Karpas-422 (cell line): ENCODE measurements at regions not wholly inside any gene's neighbourhood (a gene's known extent, or its start where the extent isn't known, plus 50 kb on each side); places are given as distances from the start of the nearest gene placed in this dataset.

ENCODE experiments used
- DNase-seq: peaks from one replicate; pipeline ENCODE4 v3.0.0-alpha.2; 2015
- H2AFZ ChIP-seq: fragments of 200-600 bp; sonication (generic); 2 replicates; pipeline ENCODE4 v1.6.1; 2014; ENCODE audit warnings: antibody characterized with exemption, low read length, mixed read lengths
- H3K27ac ChIP-seq: fragments of 200-600 bp; sonication (generic); 2 replicates; pipeline ENCODE4 v1.5.1; 2014; ENCODE audit warnings: mild to moderate bottlenecking, low read length, moderate library complexity
- H3K27me3 ChIP-seq: fragments of 200-600 bp; sonication (generic); 2 replicates; pipeline ENCODE4 v1.6.1; 2014; ENCODE audit warnings: low read length, mixed read lengths
- H3K36me3 ChIP-seq: fragments of 200-600 bp; sonication (generic); 2 replicates; pipeline ENCODE4 v1.6.1; 2014; ENCODE audit warnings: low read length, mixed read lengths; ENCODE audit not compliant: insufficient read depth
- H3K4me1 ChIP-seq: fragments of 200-600 bp; sonication (generic); 2 replicates; pipeline ENCODE4 v1.6.1; 2014; ENCODE audit warnings: mild to moderate bottlenecking, low read length, mixed read lengths
- H3K4me2 ChIP-seq: fragments of 200-600 bp; sonication (generic); 2 replicates; pipeline ENCODE4 v1.6.1; 2014; ENCODE audit warnings: low read length, low read depth, mild to moderate bottlenecking; ENCODE audit not compliant: poor library complexity, severe bottlenecking
- H3K4me3 ChIP-seq: fragments of 200-600 bp; sonication (generic); 2 replicates; pipeline ENCODE4 v1.5.1; 2014; ENCODE audit warnings: mild to moderate bottlenecking, antibody characterized with exemption, low read length, mixed read lengths
- H3K79me2 ChIP-seq: fragments of 200-600 bp; sonication (generic); 2 replicates; pipeline ENCODE4 v1.6.1; 2014; ENCODE audit warnings: mild to moderate bottlenecking, low read length, mixed read lengths
- H3K9ac ChIP-seq: fragments of 200-600 bp; sonication (generic); 2 replicates; pipeline ENCODE4 v1.6.0; 2014; ENCODE audit warnings: low read length
- H3K9me2 ChIP-seq: fragments of 200-600 bp; sonication (generic), shearing (Covaris generic); replicated peaks from 2 replicates; pipeline ENCODE4 v1.6.0; 2014; ENCODE audit warnings: mild to moderate bottlenecking, low read length, moderate library complexity; ENCODE audit not compliant: insufficient read depth
- H3K9me3 ChIP-seq: fragments of 300-700, 200-600 bp; sonication (generic); 2 replicates; pipeline ENCODE4 v1.6.1; 2014; ENCODE audit warnings: low read length, mixed read lengths
- H4K20me1 ChIP-seq: fragments of 200-600 bp; sonication (generic); 2 replicates; pipeline ENCODE4 v1.6.1; 2014; ENCODE audit warnings: mild to moderate bottlenecking, antibody characterized with exemption, low read length, low read depth; ENCODE audit not compliant: insufficient read depth

- Histone ChIP-seq H3K4me2 (no peak overlapping the region), H3K27ac (no peak overlapping the region), H4K20me1 (no peaks in the 10 kb centered on the region), H3K79me2 (no peaks in the 10 kb centered on the region), H3K9me2 (no peaks in the 10 kb centered on the region), H2AFZ (no peak overlapping the region), H3K36me3 (no peaks in the 10 kb centered on the region), H3K9me3 (no peaks in the 10 kb centered on the region), H3K4me3 (no peak overlapping the region), H3K4me1 (no peaks in the 10 kb centered on the region), H3K27me3 (no peaks in the 10 kb centered on the region), H3K9ac (no peak overlapping the region)
- DNase-seq, result no peak
Measured at GRCh38 chr18:6578686-6579085, 150.8 kb upstream of the ARHGAP28 start.

- H4K20me1 ChIP-seq, result no peaks in the 10 kb centered on the region
- DNase-seq, result no peak
- H3K9me2 ChIP-seq, result no peaks in the 10 kb centered on the region
- no peak overlapping the region for H3K4me3 ChIP-seq
- H3K27me3 ChIP-seq, result no peaks in the 10 kb centered on the region
- no peak overlapping the region for H3K9ac ChIP-seq
- H3K9me3 ChIP-seq, result no peaks in the 10 kb centered on the region
- no peak overlapping the region for H3K4me2 ChIP-seq
- no peak overlapping the region for H3K27ac ChIP-seq
- no peaks in the 10 kb centered on the region for H3K4me1 ChIP-seq
- H3K79me2 ChIP-seq, result no peaks in the 10 kb centered on the region
- no peaks in the 10 kb centered on the region for H3K36me3 ChIP-seq
- no peak overlapping the region for H2AFZ ChIP-seq
Measured at GRCh38 chr18:6579486-6579885, 150.0 kb upstream of the ARHGAP28 start.

- H3K4me1 ChIP-seq, result no peaks in the 10 kb centered on the region
- no peaks in the 10 kb centered on the region for H3K36me3 ChIP-seq
- H3K27ac ChIP-seq, result no peak overlapping the region
- no peaks in the 10 kb centered on the region for H3K79me2 ChIP-seq
- no peaks in the 10 kb centered on the region for H3K9me3 ChIP-seq
- H2AFZ ChIP-seq, result no peak overlapping the region
- H3K27me3 ChIP-seq, result no peaks in the 10 kb centered on the region
- no peak for DNase-seq
- H3K4me3 ChIP-seq, result no peak overlapping the region
- no peak overlapping the region for H3K4me2 ChIP-seq
- H4K20me1 ChIP-seq, result no peaks in the 10 kb centered on the region
- H3K9me2 ChIP-seq, result no peaks in the 10 kb centered on the region
- H3K9ac ChIP-seq, result no peak overlapping the region
Measured at GRCh38 chr18:6580401-6580800, 149.1 kb upstream of the ARHGAP28 start.

- Histone ChIP-seq H3K9ac (no peak overlapping the region), H3K27me3 (no peaks in the 10 kb centered on the region), H4K20me1 (no peaks in the 10 kb centered on the region), H3K4me2 (no peak overlapping the region), H3K9me2 (0 out of 2 replicates have a peak, but pooled peaks cover 3% of the 10 kb centered on the region), H3K4me3 (no peak overlapping the region), H2AFZ (no peak overlapping the region), H3K9me3 (no peaks in the 10 kb centered on the region), H3K27ac (no peak overlapping the region), H3K36me3 (no peaks in the 10 kb centered on the region), H3K79me2 (no peaks in the 10 kb centered on the region), H3K4me1 (no peaks in the 10 kb centered on the region)
- DNase-seq, result no peak
Measured at GRCh38 chr18:6589923-6590322, 139.6 kb upstream of the ARHGAP28 start.

DNA sequence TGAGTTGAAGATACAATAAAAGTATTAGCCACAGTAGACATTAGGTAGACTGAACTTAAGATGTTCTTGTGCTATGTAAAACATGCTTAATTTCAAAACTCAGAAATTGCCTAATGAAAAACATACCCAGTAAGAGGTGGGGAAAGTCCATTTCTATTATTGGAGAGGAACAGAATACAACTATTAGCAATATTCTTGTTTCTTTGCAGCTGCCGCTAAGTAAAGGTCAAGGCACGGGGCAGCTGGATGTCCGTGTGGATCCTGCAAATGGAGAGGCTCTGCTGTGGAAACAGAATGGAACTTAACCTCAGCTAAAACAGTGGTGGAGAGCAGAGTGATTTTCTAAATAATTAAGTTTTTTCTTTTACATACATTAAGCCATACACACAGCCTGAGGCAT is 139.2 kb upstream of the ARHGAP28 start:
- Histone ChIP-seq H3K4me2 (no peak overlapping the region), H4K20me1 (no peaks in the 10 kb centered on the region), H3K27me3 (no peaks in the 10 kb centered on the region), H3K9me3 (no peaks in the 10 kb centered on the region), H3K79me2 (no peaks in the 10 kb centered on the region), H3K27ac (no peak overlapping the region), H3K4me1 (no peaks in the 10 kb centered on the region), H3K36me3 (no peaks in the 10 kb centered on the region), H2AFZ (no peak overlapping the region), H3K4me3 (no peak overlapping the region), H3K9me2 (0 out of 2 replicates have a peak, but pooled peaks cover 3% of the 10 kb centered on the region), H3K9ac (no peak overlapping the region)
- DNase-seq, result no peak

DNA sequence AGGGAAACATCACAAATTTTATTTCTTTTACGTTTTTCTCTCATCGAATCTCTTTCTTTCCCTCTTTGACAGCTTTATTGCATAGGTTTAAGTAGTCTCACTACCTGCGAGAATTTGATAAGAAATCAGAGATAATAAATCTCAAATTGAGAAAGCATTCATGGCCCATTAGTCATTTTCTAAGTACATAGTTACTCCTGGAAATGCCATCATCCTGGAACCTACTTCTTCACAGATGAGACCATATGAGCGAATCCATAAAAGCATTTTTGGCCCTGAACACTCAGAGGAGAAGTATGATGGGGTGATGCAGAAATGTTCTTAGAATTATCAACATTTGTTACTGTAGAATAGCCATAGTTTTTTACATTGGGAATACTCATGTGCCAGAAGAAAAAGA is 138.0 kb upstream of the ARHGAP28 start:
- no peak for DNase-seq
- Histone ChIP-seq H3K9ac (no peak overlapping the region), H3K4me3 (no peak overlapping the region), H3K36me3 (no peaks in the 10 kb centered on the region), H3K4me1 (no peaks in the 10 kb centered on the region), H2AFZ (no peak overlapping the region), H3K4me2 (no peak overlapping the region), H3K9me3 (no peaks in the 10 kb centered on the region), H3K79me2 (no peaks in the 10 kb centered on the region), H3K9me2 (no peaks in the 10 kb centered on the region), H3K27me3 (no peaks in the 10 kb centered on the region), H4K20me1 (no peaks in the 10 kb centered on the region), H3K27ac (no peak overlapping the region)

DNA sequence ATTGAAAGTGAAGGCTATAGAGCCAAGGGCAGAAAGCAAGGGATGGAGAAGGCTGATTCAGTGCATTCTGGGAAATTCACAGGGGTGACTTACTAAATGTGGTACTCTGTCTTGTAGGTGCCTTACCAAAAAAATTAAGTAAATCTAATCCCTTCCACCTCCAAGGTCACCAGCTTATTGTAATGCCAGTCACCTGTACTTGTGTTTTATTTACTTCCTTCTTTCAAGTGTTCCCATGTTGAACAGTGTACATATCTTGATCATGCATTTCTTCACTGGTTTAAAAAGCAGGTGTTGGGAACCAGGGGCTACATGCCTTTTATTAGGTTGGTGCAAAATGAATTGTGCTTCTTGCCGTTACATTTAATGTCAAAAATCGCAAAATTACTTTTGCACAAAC is 137.0 kb upstream of the ARHGAP28 start:
- H2AFZ ChIP-seq, result no peak overlapping the region
- no peak overlapping the region for H3K4me3 ChIP-seq
- H3K79me2 ChIP-seq, result no peaks in the 10 kb centered on the region
- H3K27ac ChIP-seq, result no peak overlapping the region
- H3K4me1 ChIP-seq, result no peaks in the 10 kb centered on the region
- no peak overlapping the region for H3K4me2 ChIP-seq
- H3K27me3 ChIP-seq, result no peaks in the 10 kb centered on the region
- no peaks in the 10 kb centered on the region for H3K36me3 ChIP-seq
- no peaks in the 10 kb centered on the region for H4K20me1 ChIP-seq
- H3K9ac ChIP-seq, result no peak overlapping the region
- no peaks in the 10 kb centered on the region for H3K9me3 ChIP-seq
- DNase-seq, result no peak
- H3K9me2 ChIP-seq, result no peaks in the 10 kb centered on the region

GRCh38 chr18:6593142-6593885 is 136.2 kb upstream of the ARHGAP28 start:
- H3K4me3 ChIP-seq, result no peak overlapping the region
- H3K27ac ChIP-seq, result no peak overlapping the region
- H3K9ac ChIP-seq, result no peak overlapping the region
- no peak overlapping the region for H2AFZ ChIP-seq
- no peaks in the 10 kb centered on the region for H4K20me1 ChIP-seq
- H3K9me2 ChIP-seq, result no peaks in the 10 kb centered on the region
- no peaks in the 10 kb centered on the region for H3K9me3 ChIP-seq
- H3K36me3 ChIP-seq, result no peaks in the 10 kb centered on the region
- no peaks in the 10 kb centered on the region for H3K4me1 ChIP-seq
- DNase-seq, result no peak
- H3K27me3 ChIP-seq, result no peaks in the 10 kb centered on the region
- no peaks in the 10 kb centered on the region for H3K79me2 ChIP-seq
- no peak overlapping the region for H3K4me2 ChIP-seq
